CD4-positive, alpha-beta T cell treated with Interferon alpha-2 for 1 hour (primary cell): ENCODE measurements at regions not wholly inside any gene's neighbourhood (a gene's known extent, or its start where the extent isn't known, plus 50 kb on each side); places are given as distances from the start of the nearest gene placed in this dataset.
"Not testable (repeated sequence)": the region's sequence is repeated elsewhere in the genome, so short reads cannot be mapped to it uniquely, and the experiment has no call there.

Source experiments
- DNase-seq, 2 donors: peaks; one replicate each; pipeline ENCODE4 v3.0.0-alpha.2; 2020 to 2022

DNA sequence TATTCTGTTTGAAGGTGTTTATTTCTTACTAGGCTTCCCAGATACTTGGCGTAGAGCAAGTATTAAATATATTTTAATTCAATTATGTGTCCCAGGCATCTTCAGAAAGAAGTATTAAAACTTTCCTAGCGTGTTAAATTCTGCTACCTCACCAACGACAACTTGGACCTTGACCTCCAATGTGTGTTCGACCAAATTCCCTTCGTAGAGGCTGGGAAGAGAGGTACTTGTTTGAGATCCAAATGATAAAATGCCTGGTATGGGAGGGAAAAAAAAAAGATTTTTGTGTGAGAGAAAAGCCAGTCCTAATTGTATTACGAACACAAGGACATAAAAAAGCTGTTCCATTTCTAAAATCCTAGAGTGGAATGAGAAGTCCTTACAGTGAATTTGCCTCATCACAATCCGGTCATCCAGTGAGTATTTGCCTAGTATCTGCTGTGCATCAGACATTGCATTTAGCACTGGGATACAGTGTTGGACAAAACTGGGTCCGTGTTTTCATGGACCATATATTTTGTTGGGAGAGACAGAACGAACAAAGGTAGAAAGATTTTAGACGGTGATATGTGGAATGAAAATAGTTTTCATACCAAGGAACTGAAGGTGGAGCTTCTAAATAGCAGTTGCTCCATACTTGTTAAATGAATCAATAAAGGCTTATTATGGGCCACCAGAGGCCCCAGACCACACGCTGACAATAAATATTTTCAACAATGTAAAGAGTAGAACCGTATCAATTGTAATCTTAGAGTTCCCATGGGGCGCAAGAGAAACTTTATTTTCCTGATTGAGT lies 103.1 kb downstream of the KIF4B start:
- no peak for DNase-seq

DNA sequence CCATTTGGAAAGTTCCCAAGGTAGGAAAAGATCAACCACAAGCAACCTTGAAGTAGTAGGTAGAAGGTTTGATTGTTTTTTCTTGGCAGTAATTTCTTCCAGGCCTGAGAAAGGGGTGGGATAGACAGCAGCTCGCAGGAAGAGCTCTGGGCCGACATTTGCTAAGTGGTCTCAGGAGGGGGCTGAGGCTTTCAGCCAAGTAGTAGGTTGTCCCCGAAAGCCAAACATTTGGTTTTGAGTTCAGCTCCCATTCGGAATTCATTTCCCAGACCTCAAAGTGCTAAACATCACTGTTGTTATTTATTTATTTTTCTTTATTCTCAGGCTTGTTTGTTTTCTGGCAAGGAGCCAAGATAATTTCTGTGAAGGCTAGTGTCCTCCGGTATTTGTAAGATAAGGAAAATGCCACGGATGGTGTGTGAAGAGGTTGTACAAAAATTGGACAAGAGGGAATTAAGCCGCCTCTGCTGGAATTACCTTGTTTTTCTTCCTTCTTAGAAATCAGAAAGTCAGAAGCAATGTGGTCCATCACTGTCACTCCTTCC lies 112.1 kb downstream of the KIF4B start:
- no peak for DNase-seq

DNA sequence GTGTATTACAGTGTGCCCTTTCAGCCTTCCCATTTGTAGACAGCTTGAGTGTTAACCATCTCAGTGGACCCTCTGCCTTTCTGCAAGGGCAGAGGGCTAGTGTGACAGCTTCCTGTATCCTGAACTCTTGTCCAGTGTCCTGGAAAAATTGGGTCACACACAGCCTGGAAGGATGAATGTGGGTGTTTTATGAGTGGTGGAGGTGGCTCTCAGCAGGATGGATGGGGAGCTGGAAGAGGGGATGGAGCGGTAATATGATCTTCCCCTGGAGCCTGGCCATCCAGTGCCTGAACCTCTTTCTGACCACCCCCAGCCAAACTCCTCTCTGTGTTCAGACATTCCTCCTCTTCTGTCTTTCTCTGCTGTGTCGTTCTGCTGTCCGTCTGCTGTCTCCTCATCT lies 113.0 kb downstream of the KIF4B start:
- no peak for DNase-seq

DNA sequence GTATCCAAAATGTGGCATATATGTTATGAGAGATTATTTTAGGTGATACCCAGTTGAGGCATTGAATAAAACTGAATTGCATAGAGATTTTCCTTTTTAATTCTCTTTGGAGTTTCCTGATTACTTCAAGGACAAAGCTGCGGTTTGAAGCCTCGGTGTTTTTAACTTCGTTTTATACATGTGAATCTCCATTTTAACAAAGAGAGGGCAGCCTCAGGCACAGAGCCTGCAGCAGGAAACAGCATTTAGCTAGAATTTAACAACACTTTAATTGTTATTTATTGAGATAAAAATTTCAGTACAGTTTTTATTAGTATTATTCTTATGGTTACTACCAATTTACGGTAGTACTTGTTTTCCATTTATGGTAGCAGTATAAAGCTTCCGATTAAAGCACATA lies 114.0 kb downstream of the KIF4B start:
- DNase-seq = no peak

DNA sequence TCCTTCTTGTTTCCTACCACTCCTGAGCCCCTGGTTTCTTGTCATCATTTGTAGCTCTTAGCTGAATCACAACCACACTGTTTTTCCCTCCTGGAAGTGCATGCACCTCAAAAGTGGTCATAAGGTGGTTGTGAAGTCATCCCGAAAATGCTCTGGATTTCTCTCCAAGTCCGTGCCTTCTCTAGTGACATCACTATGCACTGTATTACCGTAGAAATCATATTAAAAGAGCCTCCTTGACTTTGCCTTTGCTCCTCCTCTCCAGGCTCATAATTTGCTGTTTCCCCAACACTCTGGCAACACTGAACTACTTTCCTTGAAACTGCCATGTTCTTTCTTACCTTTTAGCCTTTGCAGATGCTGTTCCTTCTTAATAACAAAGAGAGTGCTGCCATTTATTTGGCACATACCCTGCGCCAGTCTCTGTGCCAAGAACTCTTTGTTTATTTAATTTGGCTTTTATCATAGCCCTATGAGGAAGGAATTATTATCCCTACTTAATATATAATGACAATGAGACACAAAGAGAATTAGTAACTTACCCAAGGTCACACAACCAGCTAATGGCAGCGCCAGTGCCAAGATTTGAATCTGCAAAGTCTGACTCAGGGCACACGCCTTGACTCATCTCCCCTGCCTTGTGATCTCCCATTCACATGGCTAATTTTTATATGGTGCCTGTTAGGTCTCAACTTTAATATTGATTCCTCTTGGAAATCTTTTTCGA lies 115.4 kb downstream of the KIF4B start:
- DNase-seq = no peak

DNA sequence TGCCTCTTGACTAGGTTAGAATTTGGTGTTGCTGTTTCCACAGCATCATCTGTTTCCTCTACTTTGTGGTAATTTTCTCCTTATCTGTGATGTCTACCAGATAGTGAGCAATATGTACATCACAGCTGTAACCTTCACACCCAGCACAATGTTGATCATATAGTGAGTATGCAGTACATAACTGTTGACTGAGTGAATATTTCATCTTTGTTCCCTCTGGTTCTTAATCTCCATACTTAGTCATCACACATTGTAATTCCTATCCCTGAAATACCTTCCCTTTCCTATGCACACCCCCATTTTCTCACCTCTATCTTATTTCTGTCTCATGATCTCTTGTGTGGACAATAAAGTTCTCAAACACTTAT lies 115.9 kb downstream of the KIF4B start:
- DNase-seq = no peak

DNA sequence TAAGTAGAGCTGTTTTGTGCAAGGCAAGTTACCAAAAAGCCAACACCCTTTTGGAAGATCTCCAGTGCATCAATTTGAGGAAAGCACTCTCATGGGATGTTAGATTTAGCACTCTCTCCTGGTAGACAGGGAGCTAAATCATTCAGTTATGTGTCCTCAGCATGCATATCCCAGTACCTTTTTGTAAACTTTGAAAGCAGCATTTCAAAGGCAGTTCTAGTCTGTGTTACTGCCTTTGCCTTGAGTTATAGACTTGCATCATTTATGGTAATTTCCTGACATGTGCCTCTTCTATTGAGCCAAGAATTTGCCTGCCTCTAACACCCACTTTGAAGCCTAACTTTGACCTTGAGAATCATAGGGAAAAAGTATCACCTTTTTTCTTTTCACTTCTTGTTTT lies 120.6 kb downstream of the KIF4B start:
- DNase-seq = no peak

DNA sequence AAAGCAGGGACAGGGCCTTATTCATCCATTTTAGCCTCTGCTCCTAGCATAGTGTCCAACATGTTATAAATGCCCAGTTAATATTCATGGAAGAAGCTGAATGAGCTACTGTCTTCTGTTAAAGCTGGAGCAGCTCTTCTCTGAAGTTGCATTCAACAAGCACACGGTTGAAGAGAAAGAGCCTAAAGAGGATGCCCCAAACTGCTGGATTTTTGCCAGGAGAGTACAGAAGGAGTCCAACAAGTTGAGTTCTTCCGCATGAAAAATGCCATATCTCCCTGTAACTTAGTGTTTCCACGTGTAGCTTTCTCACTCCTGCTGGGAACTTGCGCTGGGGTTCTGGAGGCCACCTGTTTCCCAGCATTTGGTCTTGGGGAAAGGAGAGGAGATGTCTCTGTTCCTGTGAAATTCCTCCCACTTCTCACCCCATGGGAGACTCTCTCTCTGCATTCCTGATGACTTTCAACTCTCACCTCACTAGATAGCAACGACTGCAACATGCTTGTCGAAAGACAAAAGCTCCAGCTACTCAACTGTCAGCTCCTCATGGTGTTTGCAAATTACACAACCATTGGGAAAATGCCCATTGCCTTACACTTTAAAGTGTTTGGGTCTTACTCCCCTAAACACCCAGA lies 122.8 kb downstream of the KIF4B start:
- no peak for DNase-seq

DNA sequence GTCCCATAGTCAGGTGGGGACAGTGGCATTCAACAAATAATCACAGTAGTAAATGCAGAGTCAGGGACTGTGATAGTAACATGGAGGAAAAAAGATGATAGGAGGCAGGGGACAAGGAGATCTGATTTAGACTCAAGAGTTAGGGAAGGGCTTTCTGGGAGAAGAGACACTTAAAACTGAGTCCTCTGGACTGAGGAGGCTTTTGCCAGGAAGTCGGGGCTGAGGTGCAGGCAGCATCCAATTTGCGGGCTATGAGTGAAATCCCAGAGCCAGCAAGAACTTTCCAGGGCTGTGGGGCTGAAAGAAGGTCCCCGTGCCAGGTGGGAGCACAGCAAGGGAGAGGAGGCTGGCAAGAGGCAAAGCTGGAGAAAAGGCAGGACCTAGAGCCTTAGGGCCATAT lies 124.1 kb downstream of the KIF4B start:
- DNase-seq = no peak

DNA sequence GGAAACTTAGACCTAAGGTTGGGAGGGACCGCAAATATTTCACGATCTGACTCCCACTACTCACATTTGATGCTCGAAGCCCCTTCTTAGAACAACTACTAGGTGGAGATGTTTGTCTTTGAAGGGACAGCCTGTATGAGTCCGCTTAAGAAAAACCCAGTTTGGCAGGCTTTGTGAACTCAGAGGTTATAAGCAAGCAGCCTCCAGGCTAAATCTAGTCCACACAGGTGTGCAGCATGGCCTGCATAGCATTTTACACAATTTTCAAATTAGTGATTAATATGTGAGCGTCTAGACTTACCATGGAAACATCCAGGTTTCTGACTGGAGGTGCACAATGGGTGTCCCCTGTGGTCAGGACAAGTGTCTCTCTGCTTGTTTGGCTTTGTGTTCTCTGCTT lies 127.1 kb downstream of the KIF4B start:
- no peak for DNase-seq

DNA sequence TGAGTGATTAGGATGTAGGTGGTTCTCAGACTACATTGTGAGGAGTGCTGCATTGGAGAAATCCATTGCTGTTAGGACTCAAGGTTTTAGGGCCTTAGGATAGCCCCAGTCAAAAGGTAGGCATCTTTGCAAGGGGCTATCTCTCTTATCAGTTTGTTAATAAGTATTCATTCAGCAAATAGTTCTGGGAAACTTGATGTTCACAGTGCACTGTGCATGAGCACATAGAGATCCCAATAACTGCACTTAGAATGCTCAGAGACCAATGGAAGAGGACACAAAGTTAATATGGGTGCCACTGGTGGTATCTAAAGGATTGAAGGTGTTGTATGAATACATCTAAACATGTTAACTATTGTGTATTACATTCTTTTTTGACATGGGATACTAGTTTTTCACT lies 131.4 kb downstream of the KIF4B start:
- no peak for DNase-seq

DNA sequence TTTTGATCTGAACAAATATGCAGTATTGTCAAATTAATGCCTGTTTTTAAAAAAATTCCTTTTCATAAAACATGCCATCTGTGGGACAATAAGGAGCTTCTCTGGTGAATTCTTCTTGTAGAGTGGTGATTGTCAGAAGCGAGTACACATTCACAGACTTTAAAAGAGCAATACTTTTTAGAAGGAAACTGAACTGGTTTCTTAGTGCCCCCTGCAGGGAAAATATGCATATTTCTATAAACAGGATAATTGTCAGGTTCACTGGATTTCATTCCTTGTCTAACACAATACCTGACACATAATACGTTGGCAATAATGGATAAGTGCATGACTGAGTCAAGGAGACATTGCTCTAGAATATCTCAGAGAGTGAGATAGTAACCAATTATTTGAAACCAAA lies 133.7 kb downstream of the KIF4B start:
- DNase-seq = no peak

DNA sequence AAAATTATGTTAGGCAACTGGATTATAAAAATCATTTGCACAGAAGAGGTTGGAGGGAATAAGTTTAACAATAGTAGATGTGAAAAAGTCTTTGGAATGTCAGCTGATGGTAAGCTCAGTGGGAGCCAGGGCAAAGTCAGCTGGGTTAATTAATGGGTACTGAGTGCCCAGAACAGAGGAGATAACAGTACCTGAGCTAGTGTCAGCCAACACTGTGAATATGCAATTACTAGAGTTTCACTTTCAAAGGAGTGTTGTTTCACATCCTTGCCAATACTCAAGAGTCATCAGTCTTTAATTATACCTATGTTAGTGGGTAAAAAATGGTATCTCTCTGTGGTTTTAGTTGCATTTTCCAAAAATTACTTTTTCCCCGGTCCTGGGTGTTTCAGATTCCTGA lies 135.1 kb downstream of the KIF4B start:
- DNase-seq = no peak

DNA sequence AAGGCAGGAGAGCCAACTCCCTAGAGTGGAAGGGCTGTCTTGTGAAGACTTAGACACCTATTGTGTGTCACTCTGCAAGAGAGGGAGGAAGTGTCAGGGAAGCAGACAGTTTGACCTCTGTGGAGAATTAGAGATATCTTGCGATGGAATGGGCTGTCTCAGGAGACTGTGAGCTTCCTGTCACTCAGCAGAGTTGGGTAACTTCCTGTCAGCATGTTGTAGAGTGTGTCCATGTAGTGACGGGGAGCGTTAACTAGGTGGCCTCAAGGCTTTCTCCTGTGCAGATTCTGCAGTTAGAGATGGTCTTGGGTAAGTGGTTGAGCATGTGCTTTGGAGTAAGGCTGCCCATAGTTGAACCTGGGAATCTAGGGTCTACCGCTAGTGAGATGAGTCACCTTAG lies 136.5 kb downstream of the KIF4B start:
- DNase-seq = no peak

DNA sequence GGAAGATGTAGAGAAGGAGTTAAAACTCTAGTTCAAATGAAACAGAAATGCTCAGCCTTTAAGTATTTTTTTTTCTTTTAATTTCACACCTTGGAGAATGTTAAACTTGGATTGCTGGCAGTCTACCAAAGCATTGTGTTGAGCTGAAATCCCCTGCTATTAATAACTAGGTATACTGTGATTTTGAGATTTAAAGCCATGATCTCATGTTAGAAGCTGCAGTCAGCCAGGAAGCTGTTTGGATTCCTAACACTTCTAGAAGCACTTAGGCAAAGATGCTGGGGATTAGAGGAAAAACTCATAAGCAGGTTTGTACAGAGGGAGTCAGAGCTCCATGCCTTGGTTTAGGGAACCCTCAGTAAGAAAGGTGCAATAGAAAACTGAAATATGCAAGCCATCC lies 141.4 kb downstream of the KIF4B start:
- DNase-seq = no peak

DNA sequence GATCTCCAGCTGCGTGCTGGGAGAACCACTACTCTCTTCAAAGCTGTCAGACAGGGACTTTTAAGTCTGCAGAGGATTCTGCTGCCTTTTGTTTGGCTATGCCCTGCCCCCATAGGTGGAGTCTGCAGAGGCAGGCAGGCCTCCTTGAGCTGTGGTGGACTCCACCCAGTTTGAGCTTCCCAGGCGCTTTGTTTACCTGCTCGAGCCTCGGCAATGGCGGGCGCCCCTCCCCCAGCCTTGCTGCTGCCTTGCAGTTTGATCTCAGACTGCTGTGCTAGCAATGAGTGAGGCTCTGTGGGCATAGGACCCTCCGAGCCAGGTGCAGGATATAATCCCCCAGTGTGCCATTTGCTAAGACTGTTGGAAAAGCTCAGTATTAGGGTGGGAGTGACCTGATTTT lies 149.5 kb downstream of the KIF4B start:
- not testable (repeated sequence) for DNase-seq

DNA sequence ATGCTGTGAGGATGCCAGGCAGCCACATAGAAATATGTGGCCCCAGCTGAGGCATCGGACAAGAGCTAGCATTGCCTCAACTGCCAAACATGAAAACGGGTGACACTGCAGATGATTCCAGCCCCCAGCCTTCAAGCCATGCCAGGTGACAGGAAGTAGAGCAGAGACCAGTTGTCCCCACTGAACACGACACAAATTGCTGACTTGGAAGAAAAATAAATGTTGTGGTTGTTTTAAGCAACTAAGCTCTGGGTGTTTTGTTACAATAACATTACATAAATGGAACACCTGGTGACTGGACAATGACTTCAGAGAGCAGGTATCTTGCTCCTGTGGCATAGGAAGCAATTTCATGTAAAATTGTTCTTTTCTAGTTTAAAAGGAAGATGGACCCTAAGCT lies 154.2 kb downstream of the KIF4B start:
- DNase-seq = no peak

DNA sequence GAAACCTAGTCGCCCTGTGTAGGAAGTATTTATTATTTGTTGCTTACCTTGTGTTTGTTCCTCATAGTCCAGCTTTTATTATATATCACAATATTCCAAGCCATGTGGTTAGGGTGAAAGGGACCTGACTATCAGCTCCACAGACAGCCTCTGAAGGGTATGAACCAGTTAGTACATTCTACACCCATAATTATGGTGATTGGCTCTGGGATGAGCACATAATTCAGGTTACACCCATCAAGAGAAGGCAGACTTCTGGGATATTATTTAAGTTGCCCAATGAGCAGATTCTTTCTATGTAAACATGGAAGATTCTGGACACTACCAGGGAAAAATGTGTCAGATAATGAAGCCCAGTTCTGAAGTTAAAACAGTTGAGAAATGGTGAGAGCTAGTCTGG lies 168.0 kb downstream of the KIF4B start:
- DNase-seq = no peak

DNA sequence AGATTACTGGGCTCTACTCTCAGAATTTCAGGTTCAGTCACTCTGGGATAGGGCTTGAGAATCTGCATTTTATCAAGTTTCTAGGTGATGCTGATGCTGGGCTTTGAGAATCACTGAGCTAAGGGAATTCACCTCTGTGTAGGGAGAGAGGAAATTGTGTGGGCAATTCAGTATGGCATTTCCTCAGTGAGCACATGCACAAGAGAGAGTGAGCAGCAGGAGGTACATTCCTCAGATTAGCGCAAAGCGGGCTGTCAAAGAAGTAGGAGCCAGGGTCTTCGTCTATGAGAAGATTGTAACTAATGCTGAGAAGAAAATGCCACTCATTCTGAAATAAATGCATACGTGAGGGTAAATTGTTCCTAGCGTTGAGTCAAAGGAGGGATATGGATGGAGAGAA lies 175.9 kb downstream of the KIF4B start:
- DNase-seq = no peak

DNA sequence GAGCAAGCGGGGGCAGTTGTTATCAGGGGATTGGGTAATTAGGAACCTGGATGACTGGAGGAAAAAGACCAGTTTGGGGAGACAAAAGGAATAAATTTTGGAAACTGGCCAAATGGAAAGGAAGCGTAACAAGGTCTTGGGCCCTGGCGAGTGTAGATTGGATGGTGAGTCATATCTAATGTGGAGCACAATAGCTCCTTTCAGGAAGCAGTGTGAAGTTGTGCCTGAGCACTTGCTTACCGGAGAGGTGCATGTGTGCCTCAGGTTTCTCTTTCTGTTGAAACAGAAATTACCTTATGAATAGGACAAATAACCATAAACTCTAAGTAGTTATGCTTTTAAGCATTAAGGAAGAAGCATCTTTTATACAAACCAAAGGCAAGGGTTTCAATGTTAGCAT lies 176.4 kb downstream of the KIF4B start:
- no peak for DNase-seq

DNA sequence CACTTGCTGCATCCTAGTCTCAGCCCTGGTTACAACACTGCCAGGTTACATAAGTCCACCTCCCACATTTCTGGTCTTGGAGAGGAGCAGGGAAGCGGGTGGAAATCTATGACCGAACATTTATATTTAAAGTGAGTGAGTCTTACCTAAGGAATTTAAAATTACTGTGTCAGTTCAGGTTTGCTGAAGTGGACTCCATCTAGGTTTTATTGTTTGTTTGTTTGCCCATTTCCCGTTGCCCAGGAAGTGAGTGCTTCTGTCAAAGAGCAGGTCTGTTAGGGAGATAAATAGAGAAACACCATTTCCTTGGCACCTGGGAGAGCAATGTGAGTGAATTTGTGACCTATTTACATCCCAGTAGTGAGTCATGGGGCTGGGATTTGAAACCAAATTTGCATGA lies 179.5 kb downstream of the KIF4B start:
- no peak for DNase-seq

DNA sequence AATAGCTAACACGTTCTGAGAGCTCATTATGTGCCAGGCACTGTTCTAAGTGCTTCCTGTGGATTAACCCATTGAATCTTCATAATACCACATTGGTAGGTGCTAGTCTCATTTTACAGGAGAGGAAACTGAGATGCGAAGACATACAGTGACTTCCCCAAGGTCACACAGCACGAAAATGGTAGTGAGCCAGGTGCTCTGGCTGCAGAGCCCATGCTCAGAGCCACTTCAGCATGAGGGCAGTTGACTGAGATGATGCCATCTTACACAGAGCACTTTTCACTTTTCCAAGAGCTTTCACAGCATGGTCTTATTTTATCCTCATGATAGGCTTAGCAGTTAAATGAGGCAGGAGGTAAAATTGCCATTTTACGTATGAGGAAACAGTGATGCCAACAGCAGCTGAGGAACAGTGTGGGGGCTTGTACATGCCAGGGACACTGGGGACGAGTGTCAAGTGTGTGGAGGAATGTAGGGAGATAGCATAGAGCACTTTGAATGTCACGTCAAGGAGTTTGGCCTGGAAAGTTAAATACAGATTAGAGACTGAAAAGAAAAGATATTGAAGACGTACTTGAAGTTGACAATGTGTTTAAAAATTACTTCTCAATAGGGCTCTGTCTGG lies 180.0 kb downstream of the KIF4B start:
- DNase-seq = no peak

DNA sequence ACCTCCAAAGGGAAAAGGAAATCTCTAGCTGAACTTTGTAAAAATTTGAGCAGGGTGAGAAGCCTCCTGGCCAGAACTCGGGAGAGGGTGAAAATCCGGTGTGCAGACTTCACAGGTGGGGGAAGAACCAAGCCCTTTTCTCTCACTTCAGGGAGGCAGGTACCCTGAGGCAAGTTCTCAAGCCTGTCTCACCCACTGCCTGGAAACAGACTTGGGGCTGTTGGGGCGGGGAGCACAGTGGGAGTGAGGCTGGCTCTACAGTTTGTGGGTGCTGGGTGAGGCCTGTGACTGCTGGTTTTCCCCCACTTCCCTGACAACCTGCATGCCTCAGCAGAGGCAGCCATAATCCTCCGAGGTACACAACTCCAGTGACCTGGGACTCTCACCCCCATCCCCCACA lies 187.1 kb downstream of the KIF4B start:
- no peak for DNase-seq

DNA sequence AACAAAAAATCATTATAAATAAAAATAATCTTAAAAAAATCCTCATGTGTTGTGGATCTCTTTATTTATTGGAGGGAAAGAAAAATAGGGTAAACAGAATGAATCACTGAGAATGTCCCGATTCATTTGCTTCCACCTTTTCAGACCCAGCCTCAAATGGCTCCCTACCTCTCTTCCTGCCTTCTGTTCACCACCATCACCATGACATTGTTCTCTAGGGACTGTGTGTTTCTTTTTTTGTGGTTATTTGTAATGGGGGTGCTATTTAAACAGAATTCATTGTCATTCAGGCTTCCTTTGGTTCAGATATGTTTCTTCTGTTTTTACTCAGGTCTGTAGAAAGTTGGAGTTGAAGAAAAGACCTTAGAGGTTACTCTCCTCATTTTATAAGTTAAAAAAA lies 198.2 kb downstream of the KIF4B start:
- no peak for DNase-seq
